GM18499 (cell line): ENCODE measurements at regions not wholly inside any gene's neighbourhood (a gene's known extent, or its start where the extent isn't known, plus 50 kb on each side); places are given as distances from the start of the nearest gene placed in this dataset.
"Not testable (repeated sequence)": the region's sequence is repeated elsewhere in the genome, so short reads cannot be mapped to it uniquely, and the experiment has no call there.

ENCODE experiments used
- ATAC-seq: cut with Tn5 transposase; IDR thresholded peaks from one replicate; pipeline ENCODE4 v1.9.1; 2021; ENCODE audit warnings: moderate number of reproducible peaks; ENCODE audit not compliant: insufficient read depth, unreplicated experiment

- no peak for ATAC-seq
Observed at GRCh38 chr10:58070956-58071355, 196.7 kb downstream of the IPMK start.

GRCh38 chr10:58068809-58069208, 198.9 kb downstream of the IPMK start:
- ATAC-seq: no peak

- no peak for ATAC-seq
Observed at GRCh38 chr10:58066979-58067378, 200.7 kb downstream of the IPMK start.

GRCh38 chr10:58066126-58066525, 201.6 kb downstream of the IPMK start:
- ATAC-seq: no peak

GRCh38 chr10:58065529-58065815, 202.2 kb downstream of the IPMK start:
- ATAC-seq: no peak

- no peak for ATAC-seq
Observed at GRCh38 chr10:58064714-58065528, 202.8 kb downstream of the IPMK start.

GRCh38 chr10:58063861-58064480, 203.7 kb downstream of the IPMK start:
- ATAC-seq: no peak

GRCh38 chr10:58058683-58059082, 209.0 kb downstream of the IPMK start:
- not testable (repeated sequence) for ATAC-seq

GRCh38 chr10:58054881-58055280, 212.8 kb downstream of the IPMK start:
- ATAC-seq: no peak

GRCh38 chr10:58052772-58053171, 214.9 kb downstream of the IPMK start:
- no peak for ATAC-seq

GRCh38 chr10:58050575-58050974, 217.1 kb downstream of the IPMK start:
- ATAC-seq: no peak

- no peak for ATAC-seq
Observed at GRCh38 chr10:58048936-58049335, 218.8 kb downstream of the IPMK start.

- no peak for ATAC-seq
Observed at GRCh38 chr10:58044072-58044471, 223.6 kb downstream of the IPMK start.

GRCh38 chr10:58041901-58042300, 225.8 kb downstream of the IPMK start:
- ATAC-seq: no peak

- ATAC-seq: no peak
Observed at GRCh38 chr10:58030208-58030607, 237.5 kb downstream of the IPMK start.

GRCh38 chr10:58028597-58029366, 238.9 kb downstream of the IPMK start:
- no peak for ATAC-seq

- ATAC-seq: no peak
Observed at GRCh38 chr10:58027426-58027825, 240.3 kb downstream of the IPMK start.

- ATAC-seq: no peak
Observed at GRCh38 chr10:58026036-58026435, 241.7 kb downstream of the IPMK start.

- no peak for ATAC-seq
Observed at GRCh38 chr10:58023341-58024073, 244.2 kb downstream of the IPMK start.

- no peak for ATAC-seq
Observed at GRCh38 chr10:58019863-58020537, 247.7 kb downstream of the IPMK start.
